NCI-H748 (cell line): ENCODE measurements at regions not wholly inside any gene's neighbourhood (a gene's known extent, or its start where the extent isn't known, plus 50 kb on each side); places are given as distances from the start of the nearest gene placed in this dataset.

ENCODE experiments used
- DNase-seq: peaks from one replicate; lab custom pipeline; 2025; ENCODE audit not compliant: unreplicated experiment; lab: John Stamatoyannopoulos, UW

- DNase-seq = no peak
Measured at GRCh38 chr20:20888266-20888656, 175.8 kb upstream of the RALGAPA2 start.

GRCh38 chr20:20887593-20888265 lies 175.3 kb upstream of the RALGAPA2 start:
- peak; percentile 28 for DNase-seq

GRCh38 chr20:20881808-20882207 lies 169.4 kb upstream of the RALGAPA2 start:
- no peak for DNase-seq

GRCh38 chr20:20877079-20877478 lies 164.6 kb upstream of the RALGAPA2 start:
- no peak for DNase-seq

- DNase-seq = no peak
Measured at GRCh38 chr20:20875716-20876115, 163.3 kb upstream of the RALGAPA2 start.

GRCh38 chr20:20872428-20872827 lies 160.0 kb upstream of the RALGAPA2 start:
- peak; percentile 77 for DNase-seq

GRCh38 chr20:20869161-20869775 lies 156.8 kb upstream of the RALGAPA2 start:
- no peak for DNase-seq

GRCh38 chr20:20864351-20865096 lies 152.1 kb upstream of the RALGAPA2 start:
- DNase-seq = peak; percentile 94

- peak; percentile 97 for DNase-seq
Measured at GRCh38 chr20:20860078-20860806, 147.8 kb upstream of the RALGAPA2 start.

- DNase-seq = no peak
Measured at GRCh38 chr20:20859510-20859909, 147.1 kb upstream of the RALGAPA2 start.

- no peak for DNase-seq
Measured at GRCh38 chr20:20856956-20857355, 144.5 kb upstream of the RALGAPA2 start.

- DNase-seq = no peak
Measured at GRCh38 chr20:20856306-20856705, 143.9 kb upstream of the RALGAPA2 start.

- DNase-seq = no peak
Measured at GRCh38 chr20:20851385-20851784, 138.9 kb upstream of the RALGAPA2 start.

GRCh38 chr20:20850407-20850806 lies 138.0 kb upstream of the RALGAPA2 start:
- no peak for DNase-seq

GRCh38 chr20:20849161-20849560 lies 136.7 kb upstream of the RALGAPA2 start:
- no peak for DNase-seq

GRCh38 chr20:20847814-20848213 lies 135.4 kb upstream of the RALGAPA2 start:
- peak; percentile 92 for DNase-seq

- DNase-seq = peak; percentile 48
Measured at GRCh38 chr20:20843982-20844381, 131.5 kb upstream of the RALGAPA2 start.

- DNase-seq = no peak
Measured at GRCh38 chr20:20839771-20840170, 127.3 kb upstream of the RALGAPA2 start.

GRCh38 chr20:20837574-20838021 lies 125.2 kb upstream of the RALGAPA2 start:
- peak; percentile 89 for DNase-seq

GRCh38 chr20:20836836-20837235 lies 124.4 kb upstream of the RALGAPA2 start:
- peak; percentile 82 for DNase-seq

- no peak for DNase-seq
Measured at GRCh38 chr20:20835897-20836296, 123.5 kb upstream of the RALGAPA2 start.
